ENCODE measurements at regions not wholly inside any gene's neighbourhood (a gene's known extent, or its start where the extent isn't known, plus 50 kb on each side); places are given as distances from the start of the nearest gene placed in this dataset.

DNA sequence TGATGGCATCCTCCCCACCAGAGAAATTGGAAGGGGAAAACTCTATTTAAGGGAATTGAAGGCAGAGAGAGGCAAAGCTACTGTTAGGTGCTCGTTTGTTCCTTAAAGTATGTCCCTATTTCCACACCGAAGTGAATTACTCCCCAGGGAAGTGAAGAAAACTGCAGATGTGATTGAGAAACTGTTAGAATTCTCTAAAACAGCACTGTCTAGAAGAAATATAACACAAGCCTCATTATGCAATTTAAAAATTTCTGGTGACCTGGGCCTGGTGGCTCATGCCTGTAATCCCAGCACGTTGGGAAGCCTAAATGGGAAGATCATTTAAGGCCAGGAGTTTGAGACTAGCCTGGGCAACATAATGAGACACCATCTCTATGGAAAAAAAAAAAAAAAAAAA, 305.0 kb downstream of the SHQ1 start:
- H3K27ac ChIP-seq (ENCODE audit: low read depth in 1 of 2, low read length in 2 of 2) = no peak overlapping the region
- peak overlapping the region in 1 of 7 donors; percentile 43 for H3K27ac Mint-ChIP-seq
- H2AFZ ChIP-seq (ENCODE audit: insufficient read depth, low read depth, low read length, poor library complexity, severe bottlenecking) = no peak overlapping the region
- H4K20me1 ChIP-seq (ENCODE audit: insufficient read depth, low read length) = no peaks in the 10 kb centered on the region
- no peaks in the 10 kb centered on the region for H3K27me3 ChIP-seq (ENCODE audit: control insufficient read depth in 2 of 2, insufficient read depth in 2 of 2, low read length in 2 of 2)
- no peak overlapping the region for H3K9ac ChIP-seq (ENCODE audit: insufficient read depth, low read length, poor library complexity, severe bottlenecking)
- no peak overlapping the region for H3K4me3 ChIP-seq (replicated peaks in 1 of 3; ENCODE audit: low read depth in 2 of 3, low read length in 3 of 3)
- no peaks in the 10 kb centered on the region for H3K36me3 ChIP-seq (replicated peaks in 1 of 2; ENCODE audit: control insufficient read depth in 1 of 2, insufficient read depth in 2 of 2, low read length in 2 of 2)
- no peaks in the 10 kb centered on the region for H3K36me3 Mint-ChIP-seq
- peak in 2 of 3 donors; percentile 17 to 47 for DNase-seq
- H3K9me3 ChIP-seq (replicated peaks in 1 of 2; ENCODE audit: control insufficient read depth in 1 of 2, insufficient read depth in 1 of 2, low read length in 2 of 2) = peaks cover 0 to 4% of the 10 kb centered on the region in 2 donors
- H3K4me3 Mint-ChIP-seq = no peak overlapping the region
- H3K79me2 ChIP-seq (ENCODE audit: insufficient read depth, low read length) = no peaks in the 10 kb centered on the region
- H3K27me3 Mint-ChIP-seq (ENCODE audit: low read depth in 3 of 3) = no peaks in the 10 kb centered on the region
- intact Hi-C loops (cut with micrococcal nuclease) = no loop called here
- H3K4me2 ChIP-seq (replicated peaks; ENCODE audit: extremely low read depth, low read length, poor library complexity, severe bottlenecking) = no peak overlapping the region
- peaks cover 2 to 4% of the 10 kb centered on the region in 2 donors for H3K4me1 ChIP-seq (ENCODE audit: control insufficient read depth in 1 of 2, insufficient read depth in 2 of 2, low read length in 2 of 2)
- H3K4me1 Mint-ChIP-seq = peaks cover 14% of the 10 kb centered on the region
- peaks cover 0 to 9% (median 3%) of the 10 kb centered on the region in 7 donors for H3K9me3 Mint-ChIP-seq
- TF ChIP-seq, protein P1, sequence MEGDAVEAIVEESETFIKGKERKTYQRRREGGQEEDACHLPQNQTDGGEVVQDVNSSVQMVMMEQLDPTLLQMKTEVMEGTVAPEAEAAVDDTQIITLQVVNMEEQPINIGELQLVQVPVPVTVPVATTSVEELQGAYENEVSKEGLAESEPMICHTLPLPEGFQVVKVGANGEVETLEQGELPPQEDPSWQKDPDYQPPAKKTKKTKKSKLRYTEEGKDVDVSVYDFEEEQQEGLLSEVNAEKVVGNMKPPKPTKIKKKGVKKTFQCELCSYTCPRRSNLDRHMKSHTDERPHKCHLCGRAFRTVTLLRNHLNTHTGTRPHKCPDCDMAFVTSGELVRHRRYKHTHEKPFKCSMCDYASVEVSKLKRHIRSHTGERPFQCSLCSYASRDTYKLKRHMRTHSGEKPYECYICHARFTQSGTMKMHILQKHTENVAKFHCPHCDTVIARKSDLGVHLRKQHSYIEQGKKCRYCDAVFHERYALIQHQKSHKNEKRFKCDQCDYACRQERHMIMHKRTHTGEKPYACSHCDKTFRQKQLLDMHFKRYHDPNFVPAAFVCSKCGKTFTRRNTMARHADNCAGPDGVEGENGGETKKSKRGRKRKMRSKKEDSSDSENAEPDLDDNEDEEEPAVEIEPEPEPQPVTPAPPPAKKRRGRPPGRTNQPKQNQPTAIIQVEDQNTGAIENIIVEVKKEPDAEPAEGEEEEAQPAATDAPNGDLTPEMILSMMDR (IDR thresholded peaks at IDR 0.05) = no peak
- no CpG with 5 or more reads among the region's 3 CpGs for WGBS (ENCODE audit: insufficient coverage)

DNA sequence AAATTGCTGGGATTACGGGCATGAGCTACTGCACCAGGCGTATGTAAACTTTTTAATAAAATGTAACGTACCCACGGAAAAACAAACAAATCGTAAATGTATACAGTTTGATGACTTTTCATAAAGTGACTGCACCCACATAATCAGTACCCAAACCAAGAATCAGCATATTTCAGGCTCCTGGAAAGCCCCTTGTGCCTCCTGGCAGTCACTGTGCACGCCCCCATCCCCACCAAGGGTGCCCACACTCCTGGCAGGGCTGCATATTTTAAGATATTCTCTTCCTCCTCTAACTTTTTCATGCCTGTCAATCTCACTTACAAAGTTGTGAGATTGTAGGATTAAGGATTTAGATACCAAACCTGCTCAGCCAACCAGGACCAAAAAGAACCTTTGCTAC, 305.5 kb downstream of the SHQ1 start:
- TF ChIP-seq, protein P1 (IDR thresholded peaks at IDR 0.05) = no peak
- Mint-ChIP-seq H3K36me3 (no peaks in the 10 kb centered on the region), H3K4me1 (peaks cover 18% of the 10 kb centered on the region), H3K9me3 (peaks cover 0 to 9% (median 3%) of the 10 kb centered on the region in 7 donors), H3K27me3 (ENCODE audit: low read depth in 3 of 3) (peaks cover 0 to 3% (median 0%) of the 10 kb centered on the region in 3 donors), H3K4me3 (no peak overlapping the region), H3K27ac (no peak overlapping the region)
- Histone ChIP-seq H4K20me1 (ENCODE audit: insufficient read depth, low read length) (no peaks in the 10 kb centered on the region), H3K9me3 (replicated peaks in 1 of 2; ENCODE audit: control insufficient read depth in 1 of 2, insufficient read depth in 1 of 2, low read length in 2 of 2) (peaks cover 0 to 4% of the 10 kb centered on the region in 2 donors), H3K79me2 (ENCODE audit: insufficient read depth, low read length) (no peaks in the 10 kb centered on the region), H3K27ac (ENCODE audit: low read depth in 1 of 2, low read length in 2 of 2) (no peak overlapping the region), H3K4me2 (replicated peaks; ENCODE audit: extremely low read depth, low read length, poor library complexity, severe bottlenecking) (no peak overlapping the region), H3K9ac (ENCODE audit: insufficient read depth, low read length, poor library complexity, severe bottlenecking) (no peak overlapping the region), H2AFZ (ENCODE audit: insufficient read depth, low read depth, low read length, poor library complexity, severe bottlenecking) (no peak overlapping the region), H3K4me1 (ENCODE audit: control insufficient read depth in 1 of 2, insufficient read depth in 2 of 2, low read length in 2 of 2) (peaks cover 4% of the 10 kb centered on the region in 2 donors), H3K4me3 (replicated peaks in 1 of 3; ENCODE audit: low read depth in 2 of 3, low read length in 3 of 3) (no peak overlapping the region), H3K27me3 (ENCODE audit: control insufficient read depth in 2 of 2, insufficient read depth in 2 of 2, low read length in 2 of 2) (no peaks in the 10 kb centered on the region), H3K36me3 (replicated peaks in 1 of 2; ENCODE audit: control insufficient read depth in 1 of 2, insufficient read depth in 2 of 2, low read length in 2 of 2) (no peaks in the 10 kb centered on the region)
- intact Hi-C loops (cut with micrococcal nuclease) = no loop called here
- 95% methylated on average over 6 of the region's 6 CpGs for WGBS (ENCODE audit: insufficient coverage)
- DNase-seq = no peak
